ENCODE measurements at regions not wholly inside any gene's neighbourhood (a gene's known extent, or its start where the extent isn't known, plus 50 kb on each side); places are given as distances from the start of the nearest gene placed in this dataset.

DNA sequence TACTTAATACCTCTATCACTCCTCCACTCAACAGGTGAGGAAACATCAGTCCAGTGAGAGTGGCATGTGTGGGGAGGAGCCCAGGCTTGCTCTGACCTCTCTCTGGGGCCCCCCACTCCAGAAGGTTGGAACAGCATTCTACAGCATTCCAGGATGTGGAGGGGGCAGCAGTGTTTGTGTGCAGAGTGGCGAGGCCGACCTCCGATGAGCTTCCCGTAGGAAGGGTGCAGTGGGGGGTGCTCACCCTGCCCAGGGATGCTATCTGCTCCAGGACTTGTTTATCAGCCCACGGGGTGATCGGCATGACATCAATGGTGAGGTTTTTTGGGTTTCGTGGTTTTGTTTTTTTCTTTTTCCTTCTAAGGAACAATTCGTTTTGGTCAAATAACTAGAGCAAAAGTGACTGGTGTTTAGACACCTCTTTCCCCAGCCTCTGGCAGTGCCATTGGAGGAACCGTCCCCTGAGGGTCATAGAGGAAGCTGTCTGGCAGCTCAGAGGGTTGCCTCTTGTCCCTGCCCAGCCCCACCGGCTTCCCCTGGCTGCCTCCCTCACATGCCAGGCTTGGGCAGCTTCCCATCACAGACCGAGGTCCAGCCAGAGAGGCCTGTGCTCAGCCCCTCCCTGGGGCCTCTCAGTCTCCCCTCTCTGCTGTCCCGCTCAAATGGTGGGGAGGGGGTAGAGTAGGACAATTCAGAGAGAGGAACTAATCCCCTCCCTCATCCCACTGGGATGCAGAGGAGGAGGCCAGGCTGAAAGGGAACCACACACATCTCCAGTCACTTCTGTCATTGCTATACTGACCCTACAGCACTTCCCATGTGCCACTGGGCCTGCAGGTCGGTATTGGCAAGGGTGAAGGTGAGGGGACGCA lies 96.5 kb downstream of the ZFP36L2 start:
- DNase-seq, result no peak

DNA sequence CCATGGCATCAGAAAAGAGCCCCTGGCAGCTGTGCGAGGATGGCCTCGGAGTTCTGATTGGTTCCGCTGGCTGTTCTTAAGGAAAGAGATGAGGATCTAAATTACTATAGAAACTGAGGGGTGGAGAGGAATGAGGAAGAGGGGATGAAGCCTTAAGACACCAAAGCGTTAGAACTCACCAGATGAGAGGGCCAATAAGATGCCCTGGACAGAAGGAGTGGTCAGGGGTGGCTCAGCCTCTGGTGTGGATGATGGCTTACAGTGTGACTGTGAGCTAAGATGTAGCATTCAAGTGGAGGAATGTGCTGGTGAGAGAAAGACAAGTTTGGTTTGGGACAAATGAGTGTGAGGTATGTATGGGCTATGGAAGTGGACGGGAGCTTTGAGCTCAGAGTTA lies 97.8 kb downstream of the ZFP36L2 start:
- no peak for DNase-seq

DNA sequence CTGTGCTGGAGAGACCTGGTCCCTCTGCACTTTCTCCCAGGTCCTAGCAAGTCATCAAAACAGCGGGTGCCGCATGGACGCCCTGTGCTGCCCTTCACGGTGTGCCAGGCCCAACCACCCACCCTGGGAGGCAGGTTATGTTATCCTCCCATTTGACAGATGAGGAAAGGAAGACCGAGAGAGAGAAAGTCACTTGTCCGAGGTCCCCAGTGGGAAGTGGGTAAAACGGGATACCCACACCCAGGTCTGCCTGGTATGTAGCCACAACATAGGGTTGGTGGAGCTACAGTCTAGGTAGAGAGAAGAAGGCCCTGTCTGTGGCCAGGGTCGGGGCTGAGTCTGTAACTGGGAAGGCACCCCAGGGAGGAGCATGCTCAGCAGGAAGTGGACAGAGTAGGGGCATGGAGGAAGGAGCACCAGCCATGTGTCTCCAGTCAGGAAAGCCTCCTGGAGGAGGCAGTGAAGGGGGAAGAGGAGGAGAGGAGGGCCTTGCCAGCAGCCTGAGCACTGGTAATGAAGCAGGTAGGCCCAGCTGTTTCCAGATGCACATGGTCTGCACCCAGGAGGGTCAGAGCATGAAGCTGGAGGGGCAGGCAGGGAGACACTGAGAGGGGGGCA lies 98.4 kb downstream of the ZFP36L2 start:
- DNase-seq, result no peak

DNA sequence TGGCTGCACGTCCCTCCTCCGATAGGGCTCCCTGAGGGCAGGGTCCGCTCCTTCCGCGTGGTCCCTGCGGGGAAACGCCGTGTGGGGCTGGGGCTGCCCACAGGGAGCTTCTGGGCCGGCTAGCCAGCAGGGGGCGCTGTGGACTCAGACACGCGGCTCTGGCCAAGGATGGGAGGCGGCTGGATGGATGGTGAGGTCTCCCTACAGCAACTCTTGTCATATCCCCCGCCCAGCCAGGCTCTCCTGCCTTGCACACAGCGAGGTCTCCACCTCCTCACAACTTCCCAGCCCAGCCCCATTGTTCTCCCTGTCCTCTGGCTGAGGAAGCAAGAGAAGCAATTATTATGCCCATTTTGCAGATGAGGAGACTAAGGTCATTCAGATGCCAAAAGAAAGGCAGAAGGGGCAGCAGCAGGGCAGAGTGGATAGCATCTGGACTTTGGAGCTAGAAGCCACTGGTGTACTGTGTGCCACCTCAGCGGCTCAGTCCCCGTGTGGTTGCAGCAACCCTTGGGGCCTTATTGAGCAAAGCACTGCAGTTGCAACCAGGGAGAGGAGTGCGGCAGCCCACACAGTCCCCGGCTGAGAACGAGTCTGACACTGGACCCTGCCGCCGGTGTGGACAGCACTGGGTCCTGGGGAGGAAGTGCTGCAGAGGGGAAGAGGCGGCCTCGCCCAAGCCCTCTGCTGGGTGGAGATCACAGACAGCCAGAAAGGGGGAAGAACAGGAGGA lies 99.0 kb downstream of the ZFP36L2 start:
- DNase-seq, result no peak

DNA sequence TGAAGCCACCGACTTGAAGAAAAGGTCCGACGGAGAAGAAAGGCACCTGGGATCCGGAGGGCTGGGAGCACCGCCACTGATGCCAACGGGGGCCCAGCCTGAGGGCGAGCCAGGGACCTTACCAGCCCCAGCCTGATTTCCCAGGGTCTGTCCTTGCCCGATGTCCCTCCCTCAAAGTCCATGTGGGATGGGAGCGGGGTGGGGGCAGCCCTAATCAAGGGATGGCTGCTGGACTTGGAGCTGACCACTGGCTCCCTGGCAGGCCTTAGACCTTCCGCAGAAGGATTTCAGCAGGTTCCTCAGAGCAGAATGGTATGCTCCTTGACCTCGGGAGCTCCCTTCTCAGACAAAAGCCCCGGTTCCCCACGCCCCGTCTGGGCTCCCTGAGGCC lies 99.6 kb downstream of the ZFP36L2 start:
- DNase-seq, result no peak

DNA sequence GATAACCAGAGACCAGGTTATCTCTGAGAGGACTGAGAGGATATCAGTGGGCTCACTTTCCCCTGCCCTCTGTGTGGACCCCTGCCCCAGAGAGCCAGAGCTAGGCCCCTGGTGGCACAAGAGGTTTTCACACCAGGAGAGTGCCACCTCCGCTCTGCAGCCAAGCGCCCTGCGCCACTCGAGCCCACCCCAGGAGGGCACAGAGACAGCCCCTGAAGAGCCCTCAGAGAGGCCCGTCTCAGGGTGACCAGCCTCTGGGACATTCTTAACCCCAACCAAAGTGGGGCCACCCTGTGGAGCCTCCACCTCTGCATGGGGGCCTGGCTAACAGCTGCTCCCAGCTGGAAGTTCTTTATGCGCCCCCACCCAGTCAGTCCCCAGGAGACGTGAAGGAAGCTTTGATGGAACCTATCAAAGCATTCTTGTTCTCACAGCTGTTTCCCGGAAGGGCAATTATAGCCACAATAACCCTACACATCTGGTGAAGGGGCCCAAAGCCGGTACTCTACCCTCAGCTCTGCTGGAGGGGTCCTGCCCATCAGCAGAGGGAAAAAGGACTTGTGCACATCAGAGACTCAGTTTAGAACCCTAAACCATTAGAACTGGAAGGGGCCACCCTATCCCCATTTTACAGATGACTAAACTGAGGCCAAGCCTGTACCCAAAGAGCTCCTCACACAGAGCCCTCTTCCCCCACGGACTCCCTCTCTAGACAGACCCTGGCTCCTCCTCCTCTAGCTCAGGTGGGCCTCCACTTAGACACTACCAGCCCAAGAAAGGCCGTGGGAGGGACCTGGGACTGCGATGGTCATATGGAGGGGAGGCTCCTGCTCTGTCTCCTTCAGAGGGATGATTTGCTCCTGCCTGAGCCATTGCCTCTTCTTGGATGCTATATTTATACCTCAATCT lies 101.1 kb downstream of the ZFP36L2 start:
- DNase-seq, result no peak

DNA sequence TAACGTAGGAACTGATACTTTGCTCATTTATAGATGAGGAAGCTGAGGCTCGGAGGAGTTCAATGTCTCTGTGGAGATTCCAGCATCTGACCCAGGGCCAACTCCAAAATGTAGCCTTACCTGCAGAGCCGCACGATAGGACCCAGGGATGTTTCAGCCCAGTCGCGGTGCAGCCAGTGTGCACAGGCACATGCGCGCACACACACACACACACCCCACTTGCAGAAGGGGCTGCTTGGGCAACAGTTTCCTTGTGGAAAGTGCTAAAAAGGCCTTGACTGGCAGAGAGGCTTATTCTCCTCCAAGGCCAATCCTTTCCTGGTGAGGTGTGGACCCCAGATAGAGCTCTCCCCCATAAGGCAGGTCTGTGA lies 101.7 kb downstream of the ZFP36L2 start:
- no peak for DNase-seq

DNA sequence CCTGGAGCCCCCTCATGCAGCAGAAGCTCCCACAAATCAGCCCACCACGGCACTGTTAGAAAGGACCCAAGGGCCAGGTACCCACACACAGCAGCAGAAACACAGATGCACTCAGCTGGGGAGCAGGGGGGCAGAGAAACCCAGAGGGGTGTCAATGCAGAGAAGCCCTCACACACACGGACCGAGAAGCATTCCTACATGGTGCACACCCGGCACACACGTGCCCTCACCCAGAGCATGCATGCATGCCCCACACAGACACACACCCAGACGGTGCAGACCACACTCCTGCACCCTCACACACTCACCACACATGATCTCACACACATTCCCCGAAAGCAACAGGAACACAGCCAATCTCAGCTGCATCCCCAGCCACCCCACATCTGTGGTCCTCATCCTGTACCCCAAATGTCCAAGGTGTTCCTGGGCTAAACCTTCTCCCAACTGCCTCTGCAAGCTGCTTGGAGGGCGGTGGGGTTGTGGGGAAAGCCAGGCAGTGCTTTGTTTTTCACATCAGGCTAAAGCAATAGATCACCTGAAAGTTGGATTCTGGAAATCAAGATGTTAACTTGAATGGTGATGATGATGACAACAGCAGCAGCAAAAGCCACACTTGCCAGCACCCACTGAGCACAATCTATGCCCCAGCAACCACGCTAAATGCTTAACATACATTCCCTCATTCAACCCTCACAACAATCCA lies 102.3 kb downstream of the ZFP36L2 start:
- DNase-seq, result no peak

DNA sequence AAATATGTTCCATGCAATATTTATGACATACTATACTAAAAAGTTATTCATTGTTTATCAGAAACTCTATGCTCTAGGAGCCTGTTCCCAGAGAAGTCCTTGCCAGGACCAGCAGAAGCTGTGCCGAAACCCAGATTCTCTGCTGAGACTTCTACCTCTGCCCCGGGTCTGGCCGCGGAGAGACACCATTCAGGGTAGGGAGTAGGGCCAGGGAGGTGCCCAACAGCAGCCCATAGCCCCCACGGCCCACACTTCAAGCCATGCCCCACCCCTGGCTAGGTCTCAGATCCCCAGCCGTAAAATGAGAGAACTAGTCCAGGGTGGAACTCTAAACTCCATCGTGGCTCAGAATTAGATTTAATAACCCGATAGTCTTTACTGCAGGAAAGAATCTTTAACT lies 102.9 kb downstream of the ZFP36L2 start:
- DNase-seq, result no peak

DNA sequence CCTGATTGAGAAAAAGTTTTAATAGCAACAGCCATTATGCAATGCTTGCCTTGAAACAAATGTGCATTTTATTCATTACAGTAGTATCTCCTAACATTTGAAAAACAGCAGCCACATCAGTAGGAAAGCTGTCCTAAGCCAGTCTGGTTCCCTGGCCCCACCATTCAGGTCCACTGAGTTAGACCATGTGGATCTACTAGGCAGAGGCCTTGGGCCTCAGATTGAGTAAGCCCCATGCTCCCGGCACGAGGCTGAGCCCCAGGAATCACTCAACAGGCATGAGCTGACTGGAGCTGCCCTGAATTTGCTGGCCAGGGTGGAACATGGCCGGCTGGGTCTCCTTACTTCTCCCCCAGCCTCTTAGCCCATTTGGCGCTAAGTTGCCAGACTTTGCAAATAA lies 103.4 kb downstream of the ZFP36L2 start:
- DNase-seq, result no peak

DNA sequence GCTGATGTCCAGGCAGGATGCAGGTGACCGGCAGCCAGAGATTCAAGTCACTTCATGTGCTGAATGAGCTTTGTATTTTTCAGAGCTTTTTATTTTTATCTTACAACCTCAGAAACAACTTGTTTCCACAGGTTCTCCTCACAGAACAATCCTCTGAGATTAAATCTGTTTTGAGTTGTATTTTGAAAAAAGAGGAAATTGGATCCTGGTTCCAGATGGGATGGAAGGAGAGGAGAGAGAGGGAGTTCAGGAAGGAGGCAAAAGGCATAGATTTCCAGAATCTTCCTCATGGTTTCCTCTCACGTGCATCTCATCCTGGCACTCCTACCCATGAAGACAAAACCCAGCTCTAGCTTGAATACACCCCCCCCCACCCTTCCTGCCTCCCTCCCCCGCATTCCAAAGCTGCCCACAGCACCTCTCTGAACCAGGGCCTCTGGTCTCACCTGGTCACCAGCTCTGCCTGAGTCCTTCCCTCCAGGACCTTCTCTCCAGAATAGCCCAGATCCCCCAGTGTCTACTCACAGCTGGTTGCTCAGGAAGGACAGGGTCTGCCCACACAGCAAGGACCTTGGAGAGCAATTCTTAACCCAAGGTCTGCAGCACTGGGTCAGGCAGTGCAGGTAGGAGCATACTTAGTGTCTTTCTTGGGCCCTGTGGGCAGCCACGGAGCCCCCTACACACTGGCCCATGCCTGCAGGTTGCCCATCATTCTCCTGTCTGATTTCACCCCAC lies 104.7 kb downstream of the ZFP36L2 start:
- DNase-seq, result no peak

DNA sequence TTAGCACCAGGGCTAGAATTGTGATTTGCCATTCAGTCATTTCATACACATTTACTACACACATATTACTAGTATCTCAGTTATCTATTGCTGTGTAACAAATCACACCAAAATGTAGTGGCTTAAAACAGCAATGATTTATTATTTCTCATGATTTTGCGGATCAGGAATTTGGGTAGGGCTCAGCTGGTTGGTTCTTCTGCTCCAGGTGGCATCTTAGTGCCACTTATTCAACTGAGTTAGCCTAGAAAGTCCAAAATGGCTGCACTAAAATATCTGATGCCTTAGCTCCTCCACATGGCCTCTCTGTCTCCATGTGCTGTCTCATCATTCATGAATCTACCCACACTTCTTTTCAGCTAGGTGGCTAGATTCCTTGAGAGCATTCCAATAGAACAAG lies 107.1 kb downstream of the ZFP36L2 start:
- DNase-seq, result no peak

DNA sequence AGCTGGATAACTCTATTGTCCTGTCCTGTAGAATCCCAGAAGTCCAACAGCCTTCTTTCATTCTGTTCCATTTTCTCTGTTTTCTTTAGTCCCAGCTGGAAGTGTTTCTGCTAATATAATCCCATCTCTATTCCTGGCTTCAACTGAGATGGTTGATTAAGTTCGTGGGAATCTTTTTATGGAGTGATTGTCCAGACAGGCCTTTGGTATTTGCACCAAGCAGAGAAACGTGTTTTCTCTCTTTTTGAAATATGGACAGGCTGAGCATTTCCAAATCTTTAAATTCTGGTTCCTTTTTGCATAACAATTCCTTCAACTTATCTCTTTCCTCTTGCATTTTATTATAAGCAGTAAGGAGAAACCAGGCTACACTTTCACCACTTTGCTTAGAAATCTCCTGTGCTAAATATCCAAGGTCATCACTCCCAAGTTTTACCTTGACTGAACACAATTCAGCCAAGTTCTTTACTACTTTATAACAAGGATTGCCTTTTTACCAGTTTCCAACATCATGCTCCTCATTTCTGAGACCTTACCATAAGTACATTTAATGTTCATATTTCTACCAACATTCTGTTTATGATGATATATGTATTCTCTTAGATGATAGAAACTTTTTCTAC lies 108.8 kb downstream of the ZFP36L2 start:
- DNase-seq, result no peak

DNA sequence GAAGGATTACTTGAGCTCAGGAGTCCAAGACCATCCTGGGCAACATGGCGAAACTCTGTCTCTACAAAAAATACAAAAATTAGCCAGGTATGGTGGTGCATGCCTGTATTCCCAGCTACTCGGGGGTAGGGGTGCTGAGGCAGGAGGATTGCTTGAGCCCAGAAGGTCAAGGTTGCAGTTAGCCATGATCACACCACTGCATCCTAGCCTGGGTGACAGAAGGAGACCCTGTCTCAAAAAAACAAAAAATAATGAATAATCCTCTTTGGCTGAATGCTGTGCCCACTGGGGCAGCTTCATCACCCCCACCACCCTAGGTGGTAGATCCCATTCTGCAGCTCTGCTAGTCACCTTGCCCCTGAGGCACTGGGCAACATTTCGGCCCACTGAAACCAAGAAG lies 109.4 kb downstream of the ZFP36L2 start:
- DNase-seq, result no peak

DNA sequence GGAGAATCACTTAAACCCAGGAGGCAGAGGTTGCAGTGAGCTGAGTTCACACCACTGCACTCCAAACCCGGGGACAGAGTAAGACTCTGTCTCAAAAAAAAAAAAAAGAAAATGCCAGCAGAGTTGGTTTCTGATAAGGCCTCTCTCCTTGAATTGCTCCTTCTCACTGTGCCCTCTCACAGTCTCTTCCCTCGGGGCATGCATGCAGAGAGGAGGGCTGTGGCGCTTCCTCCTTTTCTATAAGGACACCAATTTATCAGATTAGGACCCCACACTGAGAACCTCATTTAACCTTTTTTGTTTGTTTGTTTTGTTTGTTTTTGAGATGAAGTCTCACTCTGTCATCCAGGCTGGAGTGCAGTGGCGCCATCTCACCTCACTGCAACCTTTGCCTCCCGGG lies 110.5 kb downstream of the ZFP36L2 start:
- no peak for DNase-seq

DNA sequence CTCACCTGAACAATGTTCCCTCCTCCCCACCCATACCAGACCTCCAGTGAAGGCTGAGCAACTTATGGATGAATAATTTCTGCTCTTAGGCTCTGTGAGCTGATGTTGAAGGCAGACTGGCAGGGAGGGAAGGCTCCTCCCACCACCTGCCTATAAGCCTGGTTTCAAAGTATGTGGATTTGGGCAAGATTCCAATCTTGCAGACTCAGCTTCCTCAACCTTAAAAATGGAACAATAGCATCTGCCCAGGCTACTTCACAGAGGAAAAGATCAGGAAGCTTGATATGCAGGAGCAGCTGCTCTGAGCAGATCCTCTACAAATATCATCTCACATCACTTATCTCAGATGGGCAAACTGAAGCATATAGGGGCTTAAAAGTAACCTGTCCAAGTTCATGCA lies 112.2 kb downstream of the ZFP36L2 start:
- no peak for DNase-seq

DNA sequence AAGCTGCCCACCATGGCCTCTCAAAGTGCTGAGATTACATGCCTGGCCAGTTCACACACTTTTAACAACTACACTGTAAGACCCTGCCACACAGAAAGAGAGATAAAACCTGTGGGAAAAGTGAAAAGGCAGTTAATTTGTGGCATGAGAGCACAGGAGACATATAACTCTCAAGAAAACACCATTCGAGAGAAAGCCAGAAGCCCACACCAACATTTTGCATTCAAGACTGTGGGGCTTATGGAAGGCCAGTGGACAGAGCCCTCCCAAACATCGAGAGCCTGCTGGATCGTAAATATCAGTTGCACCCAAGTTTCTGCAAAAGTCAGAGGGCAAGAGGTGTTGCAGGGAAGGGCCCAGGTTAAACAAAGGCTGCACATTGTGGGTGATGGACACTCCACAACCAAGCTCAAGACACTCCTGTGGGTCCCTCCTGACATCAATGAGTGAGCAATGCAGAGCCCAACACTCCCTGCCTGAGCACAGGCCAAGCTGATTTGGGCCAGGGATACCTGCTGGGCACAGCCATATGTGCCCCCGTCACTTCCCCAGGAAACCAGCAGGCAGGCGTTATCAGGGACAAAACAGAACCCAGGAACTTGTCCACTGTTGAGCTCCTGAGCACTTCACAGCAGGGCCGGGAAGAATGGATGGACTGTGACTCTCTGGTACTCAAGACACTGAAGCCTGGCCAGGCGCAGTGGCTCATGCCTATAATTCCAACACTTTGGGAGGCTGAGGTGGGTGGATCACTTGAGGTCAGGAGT lies 114.4 kb downstream of the ZFP36L2 start:
- DNase-seq, result no peak

DNA sequence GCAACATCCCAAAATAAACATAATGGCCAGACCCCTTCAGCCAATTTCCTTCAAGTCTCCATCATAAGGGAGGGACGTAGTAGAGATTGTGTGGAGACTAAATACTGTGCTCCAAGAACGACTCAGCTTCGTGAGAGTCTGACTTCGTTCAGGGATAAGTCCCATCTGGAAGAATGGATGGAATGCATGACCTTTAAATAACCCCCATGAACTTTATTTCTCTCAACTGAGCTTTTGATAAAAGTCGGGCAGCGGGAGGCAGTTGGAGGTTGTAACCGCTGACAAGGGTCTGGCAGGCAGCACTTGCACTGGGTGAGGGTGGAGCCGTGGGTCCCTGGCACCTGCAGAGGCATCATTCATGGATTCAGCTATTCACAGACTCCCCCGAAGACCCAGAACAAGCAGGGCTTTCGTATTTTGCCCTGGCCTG lies 115.9 kb downstream of the ZFP36L2 start:
- DNase-seq, result peak; percentile 76

DNA sequence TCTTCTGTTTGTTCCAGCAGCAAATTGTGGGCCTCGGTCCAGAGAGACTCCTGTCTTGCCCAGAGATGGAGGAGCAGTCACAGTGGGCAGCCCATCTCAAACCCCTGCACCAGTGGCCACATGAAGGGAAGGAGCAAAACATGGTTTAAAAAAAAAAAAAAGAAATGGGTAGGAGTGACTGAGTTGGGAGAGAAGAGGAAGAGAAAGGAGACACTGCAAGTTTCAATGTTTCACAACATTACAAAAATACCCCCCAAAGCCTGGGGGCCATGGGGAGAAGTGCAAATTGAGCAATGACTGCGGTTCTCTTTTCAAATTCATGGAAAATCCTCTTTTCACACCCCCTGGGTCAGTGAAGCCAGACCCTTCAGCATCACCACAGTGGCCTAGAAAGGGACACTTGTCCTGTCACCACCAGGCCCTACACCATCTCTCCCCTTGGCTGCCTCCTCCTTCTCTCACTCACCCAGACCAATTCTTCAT lies 117.1 kb downstream of the ZFP36L2 start:
- DNase-seq, result no peak

All from renal pelvis (tissue), 1 donor.